ENCODE measurements at regions not wholly inside any gene's neighbourhood (a gene's known extent, or its start where the extent isn't known, plus 50 kb on each side); places are given as distances from the start of the nearest gene placed in this dataset.
"Not testable (repeated sequence)": the region's sequence is repeated elsewhere in the genome, so short reads cannot be mapped to it uniquely, and the experiment has no call there.

DNA sequence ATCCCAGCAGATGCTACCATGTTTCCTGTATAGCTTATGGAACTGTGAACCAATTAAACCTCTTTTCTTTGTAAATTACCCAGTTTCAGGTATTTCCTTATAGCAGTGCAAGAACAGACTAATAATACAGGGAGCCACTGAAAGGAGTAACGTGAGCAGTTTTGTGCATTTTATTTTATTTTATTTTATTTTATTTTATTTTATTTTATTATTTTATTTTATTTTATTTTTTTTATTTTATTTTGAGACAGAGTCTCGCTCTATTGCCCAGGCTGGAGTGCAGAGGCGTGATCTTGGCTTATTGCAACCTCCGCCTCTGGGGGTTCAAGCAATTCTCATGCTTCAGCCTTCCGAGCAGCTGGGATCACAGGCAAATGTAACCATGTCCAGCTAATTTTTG is 55.9 kb upstream of the KCNK12 start:
- intact Hi-C loops (cut with DNase I): no loop called here
- Histone ChIP-seq H3K4me1 (no peaks in the 10 kb centered on the region), H3K27me3 (no peaks in the 10 kb centered on the region), H3K36me3 (no peaks in the 10 kb centered on the region), H3K9me3 (no peaks in the 10 kb centered on the region), H3K4me3 (no peak overlapping the region), H3K27ac (no peak overlapping the region)
- no peak for DNase-seq (ENCODE audit: extremely low spot score in 2 of 2)
- no peak for TF ChIP-seq POLR2A (IDR thresholded peaks at IDR 0.05)
- TF ChIP-seq POLR2AphosphoS5 (IDR thresholded peaks at IDR 0.05; ENCODE audit: insufficient read depth in 1 of 2, low read depth in 1 of 2): no peak
- TF ChIP-seq, protein P1, sequence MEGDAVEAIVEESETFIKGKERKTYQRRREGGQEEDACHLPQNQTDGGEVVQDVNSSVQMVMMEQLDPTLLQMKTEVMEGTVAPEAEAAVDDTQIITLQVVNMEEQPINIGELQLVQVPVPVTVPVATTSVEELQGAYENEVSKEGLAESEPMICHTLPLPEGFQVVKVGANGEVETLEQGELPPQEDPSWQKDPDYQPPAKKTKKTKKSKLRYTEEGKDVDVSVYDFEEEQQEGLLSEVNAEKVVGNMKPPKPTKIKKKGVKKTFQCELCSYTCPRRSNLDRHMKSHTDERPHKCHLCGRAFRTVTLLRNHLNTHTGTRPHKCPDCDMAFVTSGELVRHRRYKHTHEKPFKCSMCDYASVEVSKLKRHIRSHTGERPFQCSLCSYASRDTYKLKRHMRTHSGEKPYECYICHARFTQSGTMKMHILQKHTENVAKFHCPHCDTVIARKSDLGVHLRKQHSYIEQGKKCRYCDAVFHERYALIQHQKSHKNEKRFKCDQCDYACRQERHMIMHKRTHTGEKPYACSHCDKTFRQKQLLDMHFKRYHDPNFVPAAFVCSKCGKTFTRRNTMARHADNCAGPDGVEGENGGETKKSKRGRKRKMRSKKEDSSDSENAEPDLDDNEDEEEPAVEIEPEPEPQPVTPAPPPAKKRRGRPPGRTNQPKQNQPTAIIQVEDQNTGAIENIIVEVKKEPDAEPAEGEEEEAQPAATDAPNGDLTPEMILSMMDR (IDR thresholded peaks at IDR 0.05): no peak

DNA sequence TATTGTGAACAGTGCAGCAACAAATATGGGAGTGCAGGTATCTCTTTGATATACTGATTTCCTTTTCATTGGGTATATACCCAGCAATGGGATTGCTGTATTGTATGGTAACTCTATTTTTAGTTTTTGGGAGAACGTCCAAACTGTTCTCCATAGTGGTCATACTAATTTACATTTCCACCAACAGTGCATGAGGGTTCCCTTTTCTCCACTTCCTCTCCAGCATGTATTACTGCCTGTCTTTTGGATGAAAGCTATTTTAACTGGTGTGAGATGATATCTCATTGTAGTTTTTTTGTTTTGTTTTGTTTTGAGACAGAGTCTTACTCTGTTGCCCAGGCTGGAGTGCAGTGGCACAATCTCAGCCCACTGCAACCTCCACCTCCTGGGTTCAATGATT is 52.4 kb upstream of the KCNK12 start:
- H3K4me3 ChIP-seq; intact Hi-C loops (cut with DNase I); H3K36me3 ChIP-seq; H3K27ac ChIP-seq; H3K27me3 ChIP-seq; H3K9me3 ChIP-seq; H3K4me1 ChIP-seq; DNase-seq (ENCODE audit: extremely low spot score in 2 of 2): not testable (repeated sequence)

DNA sequence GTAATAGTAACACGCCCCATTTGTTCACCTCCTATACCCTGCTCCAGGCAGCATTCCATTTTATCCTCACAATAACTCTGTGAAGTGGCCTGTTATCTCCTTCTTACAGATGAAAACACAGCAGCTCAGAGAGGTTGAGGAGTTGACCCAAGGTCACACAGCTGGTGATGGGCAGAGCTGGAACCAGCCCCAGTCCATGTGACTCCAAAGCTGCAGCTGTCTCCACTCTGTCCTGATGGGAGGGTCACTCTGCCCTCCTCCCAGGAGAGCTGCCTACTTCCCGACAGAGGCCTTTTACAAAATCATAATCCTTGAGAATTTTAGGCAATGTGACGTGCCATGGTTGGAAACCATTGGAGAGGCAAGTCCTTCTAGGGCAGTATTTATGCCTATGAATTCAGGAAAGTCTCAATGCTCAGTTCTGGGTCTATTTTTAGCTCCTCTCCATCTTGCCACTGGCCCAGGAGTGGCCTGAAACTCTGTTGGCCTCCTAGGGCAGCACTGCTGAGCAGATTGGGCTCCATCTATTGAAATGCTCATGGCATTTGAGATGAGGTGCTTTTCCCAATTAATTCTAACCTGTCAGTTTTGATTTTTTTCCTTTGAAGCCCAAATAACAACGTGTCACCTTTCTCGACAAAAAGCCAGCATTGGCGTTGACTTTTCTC is 50.1 kb upstream of the KCNK12 start:
- TF ChIP-seq POLR2AphosphoS5 (IDR thresholded peaks at IDR 0.05; ENCODE audit: insufficient read depth in 1 of 2, low read depth in 1 of 2) (no peak), POLR2A (IDR thresholded peaks at IDR 0.05) (no peak)
- TF ChIP-seq, protein P1 (IDR thresholded peaks at IDR 0.05): no peak
- H3K27ac ChIP-seq: no peak overlapping the region

More for the DNA sequence above, 50.1 kb upstream of the KCNK12 start:
- Histone ChIP-seq H3K4me3 (no peak overlapping the region), H3K27me3 (no peaks in the 10 kb centered on the region), H3K9me3 (no peaks in the 10 kb centered on the region), H3K36me3 (no peaks in the 10 kb centered on the region), H3K4me1 (no peaks in the 10 kb centered on the region)
- intact Hi-C loops (cut with DNase I): no loop called here
- DNase-seq (ENCODE audit: extremely low spot score in 2 of 2): no peak

Measured in vagina (tissue), 2 donors.